ENCODE measurements at regions not wholly inside any gene's neighbourhood (a gene's known extent, or its start where the extent isn't known, plus 50 kb on each side); places are given as distances from the start of the nearest gene placed in this dataset.

GRCh38 chrX:99507768-99508167 lies 902.3 kb downstream of the PCDH19 start:
- TF ChIP-seq, protein P1, sequence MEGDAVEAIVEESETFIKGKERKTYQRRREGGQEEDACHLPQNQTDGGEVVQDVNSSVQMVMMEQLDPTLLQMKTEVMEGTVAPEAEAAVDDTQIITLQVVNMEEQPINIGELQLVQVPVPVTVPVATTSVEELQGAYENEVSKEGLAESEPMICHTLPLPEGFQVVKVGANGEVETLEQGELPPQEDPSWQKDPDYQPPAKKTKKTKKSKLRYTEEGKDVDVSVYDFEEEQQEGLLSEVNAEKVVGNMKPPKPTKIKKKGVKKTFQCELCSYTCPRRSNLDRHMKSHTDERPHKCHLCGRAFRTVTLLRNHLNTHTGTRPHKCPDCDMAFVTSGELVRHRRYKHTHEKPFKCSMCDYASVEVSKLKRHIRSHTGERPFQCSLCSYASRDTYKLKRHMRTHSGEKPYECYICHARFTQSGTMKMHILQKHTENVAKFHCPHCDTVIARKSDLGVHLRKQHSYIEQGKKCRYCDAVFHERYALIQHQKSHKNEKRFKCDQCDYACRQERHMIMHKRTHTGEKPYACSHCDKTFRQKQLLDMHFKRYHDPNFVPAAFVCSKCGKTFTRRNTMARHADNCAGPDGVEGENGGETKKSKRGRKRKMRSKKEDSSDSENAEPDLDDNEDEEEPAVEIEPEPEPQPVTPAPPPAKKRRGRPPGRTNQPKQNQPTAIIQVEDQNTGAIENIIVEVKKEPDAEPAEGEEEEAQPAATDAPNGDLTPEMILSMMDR (conservative IDR thresholded peaks at IDR 0.05; ENCODE audit: low read depth, low read length): no peak
- TF ChIP-seq EZH2 (IDR thresholded peaks at IDR 0.05; ENCODE audit: low read length, unreplicated experiment) (no peak), EZH2phosphoT487 (IDR thresholded peaks at IDR 0.05; ENCODE audit: borderline replicate concordance, low read length) (no peak)
